Omental fat pad (tissue), 3 donors: ENCODE measurements at regions not wholly inside any gene's neighbourhood (a gene's known extent, or its start where the extent isn't known, plus 50 kb on each side); places are given as distances from the start of the nearest gene placed in this dataset.

Experiments
- ATAC-seq: fragments of 150-250 bp; one replicate; pipeline ENCODE4 v1.9.1; 2016; ENCODE audit warnings: mild to moderate bottlenecking, moderate library complexity; ENCODE audit not compliant: low FRiP score
- DNase-seq: peaks from one replicate; pipeline ENCODE4 v3.0.0-alpha.2; 2019; ENCODE audit warnings: low spot score
- CTCF ChIP-seq, 3 donors: fragments of 450-650 bp; IDR thresholded peaks; one replicate each; pipeline ENCODE4 v1.5.1; 2016 to 2017; ENCODE audit warnings: antibody characterized with exemption in 3 of 3, mild to moderate bottlenecking in 3 of 3, moderate library complexity in 2 of 3

- TF ChIP-seq CTCF (IDR thresholded peaks at IDR 0.05) = no peak
- ATAC-seq (no peak), DNase-seq (no peak)
These were observed 688.4 kb upstream of the PIK3C3 start for GRCh38 chr18:41266616-41267015.

GRCh38 chr18:41266204-41266603 lies 688.8 kb upstream of the PIK3C3 start:
- TF ChIP-seq CTCF (IDR thresholded peaks at IDR 0.05) = no peak
- no peak for ATAC-seq
- no peak for DNase-seq

- TF ChIP-seq CTCF (IDR thresholded peaks at IDR 0.05) = no peak
- ATAC-seq (no peak), DNase-seq (no peak)
These were observed 690.0 kb upstream of the PIK3C3 start for GRCh38 chr18:41265047-41265446.

- no peak for TF ChIP-seq CTCF (IDR thresholded peaks at IDR 0.05)
- ATAC-seq = no peak
- DNase-seq = no peak
These were observed 691.1 kb upstream of the PIK3C3 start for GRCh38 chr18:41263956-41264355.

GRCh38 chr18:41262688-41263087 lies 692.3 kb upstream of the PIK3C3 start:
- ATAC-seq (no peak), DNase-seq (no peak)

GRCh38 chr18:41244591-41245037 lies 710.4 kb upstream of the PIK3C3 start:
- TF ChIP-seq CTCF (IDR thresholded peaks at IDR 0.05) = no peak
- ATAC-seq = no peak
- no peak for DNase-seq

More at GRCh38 chr18:41262688-41263087, 692.3 kb upstream of the PIK3C3 start:
- no peak for TF ChIP-seq CTCF (IDR thresholded peaks at IDR 0.05)

GRCh38 chr18:41237317-41237716 lies 717.7 kb upstream of the PIK3C3 start:
- no peak for TF ChIP-seq CTCF (IDR thresholded peaks at IDR 0.05)
- DNase-seq = no peak

More at GRCh38 chr18:41237317-41237716, 717.7 kb upstream of the PIK3C3 start:
- ATAC-seq = no peak
